BJ (cell line): ENCODE measurements at regions not wholly inside any gene's neighbourhood (a gene's known extent, or its start where the extent isn't known, plus 50 kb on each side); places are given as distances from the start of the nearest gene placed in this dataset.

Experiments used
- CTCF ChIA-PET: fragments of 350-600 bp; formaldehyde crosslinking; extraction: SDS; loops from one replicate; lab custom pipeline; 2021; ENCODE audit warnings: antibody characterized with exemption, inconsistent platforms; lab: Yijun Ruan, JAX
- POLR2A ChIA-PET: fragments of 300-600 bp; sonication (Branson Sonifier 250); formaldehyde crosslinking; extraction: SDS; loops from one replicate; lab custom pipeline; 2021; ENCODE audit warnings: antibody characterized with exemption; lab: Charles Lee
- DNase-seq: peaks from one replicate; pipeline ENCODE4 v3.0.0-alpha.2; 2011; ENCODE audit warnings: low read depth
- H3K27me3 ChIP-seq: 2 replicates; pipeline ENCODE4 v1.6.0; 2011; ENCODE audit warnings: low read length; ENCODE audit not compliant: control insufficient read depth, insufficient read depth
- H3K36me3 ChIP-seq: 2 replicates; pipeline ENCODE4 v1.5.1; 2011; ENCODE audit warnings: low read length; ENCODE audit not compliant: control insufficient read depth, insufficient read depth
- H3K4me3 ChIP-seq: 2 replicates; pipeline ENCODE4 v1.5.1; 2011; ENCODE audit warnings: low read depth, mild to moderate bottlenecking, control low read depth, low read length
- CTCF ChIP-seq: IDR thresholded peaks from 2 replicates; pipeline ENCODE4 v1.5.1; 2011; ENCODE audit warnings: low read depth, mild to moderate bottlenecking, control low read depth, inconsistent platforms, low read length, moderate library complexity; ENCODE audit not compliant: insufficient read depth

- H3K27me3 ChIP-seq = peaks cover 28% of the 10 kb centered on the region
- no peak overlapping the region for H3K4me3 ChIP-seq
- POLR2A ChIA-PET = no interaction called here
- no peak for DNase-seq
- peak; percentile 93 for TF ChIP-seq CTCF
- CTCF ChIA-PET = interaction anchor here (0.7 to 2.8 kb wide), 16 partner anchors 8 to 273 kb away, joined by 3 to 15 read pairs (median 4); no protein-coding TSS in a partner anchor
- no peaks in the 10 kb centered on the region for H3K36me3 ChIP-seq
Observed at GRCh38 chr10:101297901-101298486, 56.0 kb upstream of the BTRC start.

- peaks cover 30% of the 10 kb centered on the region for H3K27me3 ChIP-seq
- CTCF ChIA-PET = interaction anchor here (1.0 to 1.4 kb wide), 4 partner anchors 10 to 168 kb away, joined by 3 to 8 read pairs (median 4); no protein-coding TSS in a partner anchor
- no peak for DNase-seq
- TF ChIP-seq CTCF = no peak
- H3K4me3 ChIP-seq = no peak overlapping the region
- H3K36me3 ChIP-seq = no peaks in the 10 kb centered on the region
- POLR2A ChIA-PET = no interaction called here
Observed at GRCh38 chr10:101299211-101299610, 54.8 kb upstream of the BTRC start.

GRCh38 chr10:101301111-101301731 is 52.7 kb upstream of the BTRC start:
- DNase-seq = no peak
- H3K4me3 ChIP-seq = no peak overlapping the region
- CTCF ChIA-PET = interaction anchor here (0.8 to 3.7 kb wide), 12 partner anchors 9 to 269 kb away, joined by 3 to 14 read pairs (median 7); no protein-coding TSS in a partner anchor
- POLR2A ChIA-PET = no interaction called here
- peak; percentile 54 for TF ChIP-seq CTCF
- peaks cover 34% of the 10 kb centered on the region for H3K27me3 ChIP-seq
- no peaks in the 10 kb centered on the region for H3K36me3 ChIP-seq

- Histone ChIP-seq H3K36me3 (no peaks in the 10 kb centered on the region), H3K27me3 (peaks cover 40% of the 10 kb centered on the region), H3K4me3 (no peak overlapping the region)
- no peak for TF ChIP-seq CTCF
- ChIA-PET POLR2A (no interaction called here), CTCF (interaction anchor here (0.6 to 3.7 kb wide), 8 partner anchors 9 to 298 kb away, joined by 3 to 14 read pairs (median 7); no protein-coding TSS in a partner anchor)
- DNase-seq = no peak
Observed at GRCh38 chr10:101303087-101303703, 50.8 kb upstream of the BTRC start.
